Caco-2 (cell line): ENCODE measurements at regions not wholly inside any gene's neighbourhood (a gene's known extent, or its start where the extent isn't known, plus 50 kb on each side); places are given as distances from the start of the nearest gene placed in this dataset.
"Not testable (repeated sequence)": the region's sequence is repeated elsewhere in the genome, so short reads cannot be mapped to it uniquely, and the experiment has no call there.

Experiments used
- BruUV-seq: library from RNA; stranded (reverse); fragments of 400-500 nt; replicated peaks from 2 replicates; lab custom pipeline; 2021; lab: Mats Ljungman, UMichigan
- CTCF ChIA-PET: fragments of 300-600 bp; sonication (Branson Sonifier 250); formaldehyde crosslinking; loops from one replicate; lab custom pipeline; 2022; ENCODE audit warnings: antibody characterized with exemption; lab: Charles Lee
- POLR2A ChIA-PET: fragments of 300-600 bp; sonication (Branson Sonifier 250); formaldehyde crosslinking; loops from one replicate; lab custom pipeline; 2022; ENCODE audit warnings: antibody characterized with exemption; lab: Charles Lee
- DNase-seq, 2 experiments: peaks; one replicate each; pipeline versions ENCODE4 v3.0.0 to v3.0.0-alpha.2; 2020 to 2022
- H3K27me3 ChIP-seq: replicated peaks from 2 replicates; pipeline ENCODE4 v1.6.0; 2011; ENCODE audit warnings: low read length; ENCODE audit not compliant: control insufficient read depth, insufficient read depth
- H3K36me3 ChIP-seq: 2 replicates; pipeline ENCODE4 v1.5.1; 2011; ENCODE audit warnings: low read length; ENCODE audit not compliant: control insufficient read depth, insufficient read depth
- H3K4me1 ChIP-seq: fragments of 250-450 bp; sonication (Bioruptor Pico); 2 replicates; pipeline ENCODE4 v1.5.1; 2020; ENCODE audit warnings: mild to moderate bottlenecking
- H3K4me3 ChIP-seq: 2 replicates; pipeline ENCODE4 v1.5.1; 2011; ENCODE audit warnings: low read depth, mild to moderate bottlenecking, control low read depth, low read length
- H3K9me3 ChIP-seq: fragments of 250-450 bp; sonication (Bioruptor Pico); 2 replicates; pipeline ENCODE4 v1.5.1; 2020; ENCODE audit warnings: mild to moderate bottlenecking, moderate library complexity
- H3K27ac Mint-ChIP-seq: one replicate; pipeline ENCODE4 v1.8.0; 2022; ENCODE audit warnings: mixed read lengths; ENCODE audit not compliant: unreplicated experiment
- H3K27me3 Mint-ChIP-seq: one replicate; pipeline ENCODE4 v1.8.0; 2022; ENCODE audit warnings: mixed read lengths; ENCODE audit not compliant: insufficient read depth, unreplicated experiment
- H3K36me3 Mint-ChIP-seq: one replicate; pipeline ENCODE4 v1.8.0; 2022; ENCODE audit warnings: mild to moderate bottlenecking, mixed read lengths; ENCODE audit not compliant: insufficient read depth, unreplicated experiment
- H3K4me1 Mint-ChIP-seq: one replicate; pipeline ENCODE4 v1.8.0; 2022; ENCODE audit warnings: low read depth, mixed read lengths; ENCODE audit not compliant: unreplicated experiment
- H3K4me3 Mint-ChIP-seq: one replicate; pipeline ENCODE4 v1.8.0; 2022; ENCODE audit warnings: mild to moderate bottlenecking, moderate library complexity, mixed read lengths; ENCODE audit not compliant: unreplicated experiment
- H3K9me3 Mint-ChIP-seq: one replicate; pipeline ENCODE4 v1.8.0; 2022; ENCODE audit warnings: mixed read lengths; ENCODE audit not compliant: unreplicated experiment
- intact Hi-C: fragments of 100-400 bp; cut with micrococcal nuclease; formaldehyde crosslinking; loops from one replicate; pipeline ENCODE4 v1.10.0; 2022; ENCODE audit not compliant: unreplicated experiment
- TF ChIP-seq, protein P1 (sequence below), 2 experiments: fragments of 200-600 bp in 1 of 2; IDR thresholded peaks; 1 replicate in 1 of 2; 2 replicates in 1 of 2; pipeline versions ENCODE4 v1.5.1 to v1.8.0; 2011 to 2022; ENCODE audit warnings: antibody characterized with exemption in 1 of 2, control low read depth in 1 of 2, inconsistent platforms in 1 of 2, low read depth in 1 of 2, low read length in 1 of 2, mild to moderate bottlenecking in 1 of 2, moderate library complexity in 1 of 2; ENCODE audit not compliant: insufficient read depth in 1 of 2, severe bottlenecking in 1 of 2, unreplicated experiment in 1 of 2

DNA sequence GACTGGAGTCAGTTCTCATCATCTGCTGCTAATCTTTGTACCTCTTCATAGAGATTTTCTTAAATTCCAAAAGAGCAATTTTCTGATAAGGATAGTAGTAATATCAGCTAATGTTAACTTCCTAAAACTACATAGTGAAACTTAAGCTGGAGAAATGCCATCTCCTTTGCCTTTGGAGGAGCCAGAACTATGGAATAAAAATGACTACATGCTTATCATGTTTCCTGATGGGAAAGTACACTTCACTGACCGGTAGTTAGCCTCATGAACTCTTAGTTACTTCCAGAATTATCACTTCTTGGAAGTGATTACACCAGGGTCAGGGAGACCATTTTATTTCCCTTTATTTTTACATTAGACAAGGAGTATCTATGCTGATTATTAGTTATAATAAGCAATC is 1222.1 kb upstream of the TMEM132C start:
- no peak overlapping the region for H3K4me3 Mint-ChIP-seq
- no peak for DNase-seq
- no TSS peak for BruUV-seq
- Histone ChIP-seq H3K9me3 (no peaks in the 10 kb centered on the region), H3K4me3 (no peak overlapping the region), H3K27me3 (no peaks in the 10 kb centered on the region), H3K36me3 (no peaks in the 10 kb centered on the region), H3K4me1 (no peaks in the 10 kb centered on the region)
- no peaks in the 10 kb centered on the region for H3K36me3 Mint-ChIP-seq
- no peaks in the 10 kb centered on the region for H3K27me3 Mint-ChIP-seq
- no peak overlapping the region for H3K27ac Mint-ChIP-seq
- TF ChIP-seq, protein P1, sequence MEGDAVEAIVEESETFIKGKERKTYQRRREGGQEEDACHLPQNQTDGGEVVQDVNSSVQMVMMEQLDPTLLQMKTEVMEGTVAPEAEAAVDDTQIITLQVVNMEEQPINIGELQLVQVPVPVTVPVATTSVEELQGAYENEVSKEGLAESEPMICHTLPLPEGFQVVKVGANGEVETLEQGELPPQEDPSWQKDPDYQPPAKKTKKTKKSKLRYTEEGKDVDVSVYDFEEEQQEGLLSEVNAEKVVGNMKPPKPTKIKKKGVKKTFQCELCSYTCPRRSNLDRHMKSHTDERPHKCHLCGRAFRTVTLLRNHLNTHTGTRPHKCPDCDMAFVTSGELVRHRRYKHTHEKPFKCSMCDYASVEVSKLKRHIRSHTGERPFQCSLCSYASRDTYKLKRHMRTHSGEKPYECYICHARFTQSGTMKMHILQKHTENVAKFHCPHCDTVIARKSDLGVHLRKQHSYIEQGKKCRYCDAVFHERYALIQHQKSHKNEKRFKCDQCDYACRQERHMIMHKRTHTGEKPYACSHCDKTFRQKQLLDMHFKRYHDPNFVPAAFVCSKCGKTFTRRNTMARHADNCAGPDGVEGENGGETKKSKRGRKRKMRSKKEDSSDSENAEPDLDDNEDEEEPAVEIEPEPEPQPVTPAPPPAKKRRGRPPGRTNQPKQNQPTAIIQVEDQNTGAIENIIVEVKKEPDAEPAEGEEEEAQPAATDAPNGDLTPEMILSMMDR (IDR thresholded peaks at IDR 0.05; ENCODE audit: insufficient read depth in 1 of 2, low read depth in 1 of 2, low read length in 1 of 2, severe bottlenecking in 1 of 2, unreplicated experiment in 1 of 2) = no peak
- H3K9me3 Mint-ChIP-seq = peaks cover 9% of the 10 kb centered on the region
- no peaks in the 10 kb centered on the region for H3K4me1 Mint-ChIP-seq
- POLR2A ChIA-PET = no interaction called here
- intact Hi-C loops = no loop called here
- CTCF ChIA-PET = no interaction called here

DNA sequence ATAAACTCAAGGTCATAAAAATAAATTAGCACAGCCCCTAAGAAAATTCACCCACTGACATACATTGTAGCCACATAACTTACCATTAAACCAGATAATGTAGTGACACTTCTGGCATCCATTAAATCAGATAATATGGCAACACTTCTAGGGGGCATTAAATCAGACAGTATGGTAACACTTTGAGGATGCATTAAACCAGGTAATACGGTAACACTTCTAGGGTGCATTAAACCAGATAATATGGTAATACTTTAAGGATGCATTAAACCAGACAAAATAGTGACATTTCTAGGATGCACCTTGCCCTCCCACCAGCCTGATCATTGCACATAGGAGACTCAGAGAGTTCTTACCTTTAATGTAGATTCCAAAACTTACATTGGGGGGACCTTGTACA is 1220.5 kb upstream of the TMEM132C start:
- Histone ChIP-seq H3K36me3 (no peaks in the 10 kb centered on the region), H3K4me1 (no peaks in the 10 kb centered on the region), H3K27me3 (no peaks in the 10 kb centered on the region), H3K4me3 (no peak overlapping the region), H3K9me3 (no peaks in the 10 kb centered on the region)
- TF ChIP-seq, protein P1 (IDR thresholded peaks at IDR 0.05; ENCODE audit: insufficient read depth in 1 of 2, low read depth in 1 of 2, low read length in 1 of 2, severe bottlenecking in 1 of 2, unreplicated experiment in 1 of 2) = no peak
- ChIA-PET POLR2A (no interaction called here), CTCF (no interaction called here)
- Mint-ChIP-seq H3K36me3 (no peaks in the 10 kb centered on the region), H3K9me3 (peaks cover 9% of the 10 kb centered on the region), H3K4me3 (no peak overlapping the region), H3K27ac (no peak overlapping the region), H3K27me3 (no peaks in the 10 kb centered on the region), H3K4me1 (no peaks in the 10 kb centered on the region)
- intact Hi-C loops = no loop called here
- no peak for DNase-seq
- no TSS peak for BruUV-seq

DNA sequence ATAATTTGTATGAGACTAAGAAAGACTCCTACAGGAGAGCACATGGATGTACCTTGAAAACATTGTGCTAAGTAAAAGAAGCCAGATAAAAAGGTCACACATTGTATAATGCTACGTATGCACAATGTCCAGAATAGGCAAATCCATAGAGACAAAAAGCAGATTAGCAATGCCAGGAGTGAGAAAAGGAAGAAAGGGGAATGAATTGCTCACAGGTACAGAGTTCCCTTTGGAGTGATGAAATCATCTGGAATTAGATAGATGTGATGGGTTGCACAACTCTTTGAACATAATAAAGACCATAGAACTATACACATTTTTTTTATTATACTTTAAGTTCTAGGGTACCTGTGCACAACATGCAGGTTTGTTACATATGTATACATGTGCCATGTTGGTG is 1218.9 kb upstream of the TMEM132C start:
- intact Hi-C loops = no loop called here
- no peaks in the 10 kb centered on the region for H3K27me3 Mint-ChIP-seq
- TF ChIP-seq, protein P1 (IDR thresholded peaks at IDR 0.05; ENCODE audit: insufficient read depth in 1 of 2, low read depth in 1 of 2, low read length in 1 of 2, severe bottlenecking in 1 of 2, unreplicated experiment in 1 of 2) = no peak
- no peaks in the 10 kb centered on the region for H3K4me1 Mint-ChIP-seq
- no peaks in the 10 kb centered on the region for H3K4me1 ChIP-seq
- no peaks in the 10 kb centered on the region for H3K36me3 Mint-ChIP-seq
- no peaks in the 10 kb centered on the region for H3K27me3 ChIP-seq
- BruUV-seq = no TSS peak
- CTCF ChIA-PET = no interaction called here
- POLR2A ChIA-PET = no interaction called here
- no peaks in the 10 kb centered on the region for H3K9me3 ChIP-seq
- no peaks in the 10 kb centered on the region for H3K36me3 ChIP-seq
- no peak overlapping the region for H3K4me3 ChIP-seq
- peaks cover 9% of the 10 kb centered on the region for H3K9me3 Mint-ChIP-seq
- no peak overlapping the region for H3K27ac Mint-ChIP-seq
- no peak for DNase-seq
- no peak overlapping the region for H3K4me3 Mint-ChIP-seq

DNA sequence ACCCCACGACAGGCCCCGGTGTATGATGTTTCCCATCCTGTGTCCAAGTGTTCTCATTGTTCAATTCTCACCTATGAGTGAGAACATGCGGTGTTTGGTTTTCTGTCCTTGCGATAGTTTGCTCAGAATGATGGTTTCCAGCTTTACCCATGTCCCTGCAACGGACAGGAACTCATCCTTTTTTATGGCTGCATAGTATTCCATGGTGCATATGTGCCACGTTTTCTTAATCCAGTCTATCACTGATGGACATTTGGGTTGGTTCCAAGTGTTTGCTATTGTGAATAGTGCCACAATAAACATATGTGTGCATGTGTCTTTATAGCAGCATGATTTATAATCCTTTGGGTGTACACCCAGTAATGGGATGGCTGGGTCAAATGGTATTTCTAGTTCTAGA is 1218.4 kb upstream of the TMEM132C start:
- H3K4me1 ChIP-seq, H3K4me1 Mint-ChIP-seq, intact Hi-C loops, H3K4me3 ChIP-seq, POLR2A ChIA-PET, H3K27me3 Mint-ChIP-seq, H3K27me3 ChIP-seq, DNase-seq, H3K36me3 Mint-ChIP-seq, H3K9me3 Mint-ChIP-seq, H3K36me3 ChIP-seq, H3K4me3 Mint-ChIP-seq, H3K27ac Mint-ChIP-seq, CTCF ChIA-PET, H3K9me3 ChIP-seq, BruUV-seq: not testable (repeated sequence)
